Epithelial cell of proximal tubule (primary cell): ENCODE measurements at regions not wholly inside any gene's neighbourhood (a gene's known extent, or its start where the extent isn't known, plus 50 kb on each side); places are given as distances from the start of the nearest gene placed in this dataset.
"Not testable (repeated sequence)": the region's sequence is repeated elsewhere in the genome, so short reads cannot be mapped to it uniquely, and the experiment has no call there.

ENCODE experiments used
- DNase-seq: peaks from one replicate; pipeline ENCODE4 v3.0.0-alpha.2; 2011; ENCODE audit warnings: low read depth
- H3K4me3 ChIP-seq: 2 replicates; pipeline ENCODE4 v1.5.1; 2011; ENCODE audit warnings: low read depth, mild to moderate bottlenecking, low read length
- CTCF ChIP-seq: conservative IDR thresholded peaks from 2 replicates; pipeline ENCODE4 v1.5.1; 2012; ENCODE audit warnings: low read depth, mild to moderate bottlenecking, low read length

GRCh38 chr2:114127372-114127771 is 237.5 kb downstream of the ACTR3 start:
- no peak for TF ChIP-seq CTCF
- DNase-seq: no peak
- H3K4me3 ChIP-seq: no peak overlapping the region

- DNase-seq: no peak
- no peak overlapping the region for H3K4me3 ChIP-seq
- no peak for TF ChIP-seq CTCF
Measured at GRCh38 chr2:114128263-114128662, 238.4 kb downstream of the ACTR3 start.

- no peak for DNase-seq
- no peak overlapping the region for H3K4me3 ChIP-seq
- TF ChIP-seq CTCF: no peak
Measured at GRCh38 chr2:114128725-114129124, 238.8 kb downstream of the ACTR3 start.

- not testable (repeated sequence) for DNase-seq, H3K4me3 ChIP-seq
Measured at GRCh38 chr2:114132050-114132449, 242.2 kb downstream of the ACTR3 start.

- no peak overlapping the region for H3K4me3 ChIP-seq
- TF ChIP-seq CTCF: no peak
- no peak for DNase-seq
Measured at GRCh38 chr2:114134146-114134545, 244.3 kb downstream of the ACTR3 start.

GRCh38 chr2:114139542-114139941 is 249.7 kb downstream of the ACTR3 start:
- no peak for TF ChIP-seq CTCF
- DNase-seq: no peak
- H3K4me3 ChIP-seq: no peak overlapping the region

- no peak for TF ChIP-seq CTCF
- DNase-seq: no peak
Measured at GRCh38 chr2:114156366-114157056, 266.6 kb downstream of the ACTR3 start.

More at GRCh38 chr2:114156366-114157056, 266.6 kb downstream of the ACTR3 start:
- no peak overlapping the region for H3K4me3 ChIP-seq
